ENCODE measurements at regions not wholly inside any gene's neighbourhood (a gene's known extent, or its start where the extent isn't known, plus 50 kb on each side); places are given as distances from the start of the nearest gene placed in this dataset.

- Mint-ChIP-seq H3K4me1 (peaks cover 42% of the 10 kb centered on the region), H3K36me3 (peaks cover 2% of the 10 kb centered on the region), H3K9me3 (peaks cover 3% of the 10 kb centered on the region), H3K4me3 (no peak overlapping the region), H3K27ac (no peak overlapping the region), H3K27me3 (ENCODE audit: low read depth) (no peaks in the 10 kb centered on the region)
- TF ChIP-seq CTCF (IDR thresholded peaks at IDR 0.05; ENCODE audit: unreplicated experiment) = no peak
- no peak for DNase-seq (ENCODE audit: low spot score in 2 of 2, unreplicated experiment in 2 of 2)
Observed at GRCh38 chr13:80211566-80211965, 129.4 kb downstream of the SPRY2 start.

DNA sequence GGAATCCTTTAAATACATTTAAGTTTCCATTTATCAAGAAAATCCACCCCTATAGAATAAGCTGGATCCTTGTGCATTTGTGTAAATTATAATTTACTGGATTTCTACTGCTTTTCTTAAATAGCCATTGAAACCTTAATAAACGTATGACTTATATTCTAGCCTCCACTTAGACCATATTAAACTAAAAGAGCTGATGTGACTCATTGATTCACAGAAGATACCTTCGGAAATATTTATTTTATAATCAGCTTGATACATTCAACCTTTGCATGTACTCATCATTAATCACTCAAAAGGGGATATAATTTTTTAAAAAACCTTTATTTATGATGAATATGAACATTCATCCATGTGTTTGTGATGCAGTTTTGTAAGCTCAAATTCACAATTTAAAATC is 136.3 kb downstream of the SPRY2 start:
- no peak for DNase-seq (ENCODE audit: low spot score in 2 of 2, unreplicated experiment in 2 of 2)
- Mint-ChIP-seq H3K36me3 (peaks cover 2% of the 10 kb centered on the region), H3K9me3 (peaks cover 10% of the 10 kb centered on the region), H3K27ac (no peak overlapping the region), H3K27me3 (ENCODE audit: low read depth) (no peaks in the 10 kb centered on the region), H3K4me3 (no peak overlapping the region), H3K4me1 (peaks cover 9% of the 10 kb centered on the region)
- TF ChIP-seq CTCF (IDR thresholded peaks at IDR 0.05; ENCODE audit: unreplicated experiment) = no peak

- H3K36me3 Mint-ChIP-seq = peaks cover 2% of the 10 kb centered on the region
- no peaks in the 10 kb centered on the region for H3K27me3 Mint-ChIP-seq (ENCODE audit: low read depth)
- peaks cover 20% of the 10 kb centered on the region for H3K4me1 Mint-ChIP-seq
- no peak for DNase-seq (ENCODE audit: low spot score in 2 of 2, unreplicated experiment in 2 of 2)
- no peak for TF ChIP-seq CTCF (IDR thresholded peaks at IDR 0.05; ENCODE audit: unreplicated experiment)
- no peak overlapping the region for H3K4me3 Mint-ChIP-seq
- peaks cover 10% of the 10 kb centered on the region for H3K9me3 Mint-ChIP-seq
- H3K27ac Mint-ChIP-seq = no peak overlapping the region
Observed at GRCh38 chr13:80203496-80203895, 137.4 kb downstream of the SPRY2 start.

DNA sequence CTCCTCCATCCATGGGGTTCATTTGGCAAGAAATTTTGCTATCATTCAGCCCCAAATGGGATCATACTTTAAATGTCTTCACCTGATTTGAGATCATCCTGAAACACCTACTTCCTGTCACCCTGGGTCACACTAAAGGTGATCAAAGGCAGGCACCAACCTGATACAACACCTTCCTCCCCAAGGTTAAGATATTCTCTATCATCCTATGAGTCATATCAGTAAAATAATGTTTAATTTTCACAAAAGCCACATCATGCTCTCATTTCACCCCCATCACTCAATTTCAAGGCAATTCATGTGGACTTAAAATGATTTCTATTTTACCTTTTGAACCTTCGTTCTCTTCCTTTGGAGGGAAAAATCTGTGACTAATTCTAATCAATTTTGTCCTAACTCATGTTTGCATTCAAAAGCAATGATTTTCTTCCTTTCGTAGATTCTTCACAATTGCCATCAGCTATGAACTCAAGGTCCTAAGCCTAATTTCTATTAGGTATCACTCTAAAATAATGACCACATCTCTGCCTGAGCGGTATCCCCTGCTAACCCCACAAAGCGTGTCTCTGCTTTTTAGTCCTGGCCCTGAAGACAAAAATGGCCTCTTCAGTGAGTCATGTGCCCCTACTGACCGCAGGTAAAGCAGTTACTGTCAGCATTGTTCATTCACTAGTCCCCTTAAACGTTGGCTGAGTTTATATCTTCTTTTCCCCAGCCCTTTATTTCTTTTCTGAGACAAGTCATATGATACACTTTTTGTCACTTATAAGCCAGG is 139.0 kb downstream of the SPRY2 start:
- Mint-ChIP-seq H3K36me3 (no peaks in the 10 kb centered on the region), H3K4me3 (no peak overlapping the region), H3K4me1 (peaks cover 26% of the 10 kb centered on the region), H3K27me3 (ENCODE audit: low read depth) (no peaks in the 10 kb centered on the region), H3K9me3 (peaks cover 7% of the 10 kb centered on the region), H3K27ac (no peak overlapping the region)
- TF ChIP-seq CTCF (IDR thresholded peaks at IDR 0.05; ENCODE audit: unreplicated experiment) = no peak
- no peak for DNase-seq (ENCODE audit: low spot score in 2 of 2, unreplicated experiment in 2 of 2)

DNA sequence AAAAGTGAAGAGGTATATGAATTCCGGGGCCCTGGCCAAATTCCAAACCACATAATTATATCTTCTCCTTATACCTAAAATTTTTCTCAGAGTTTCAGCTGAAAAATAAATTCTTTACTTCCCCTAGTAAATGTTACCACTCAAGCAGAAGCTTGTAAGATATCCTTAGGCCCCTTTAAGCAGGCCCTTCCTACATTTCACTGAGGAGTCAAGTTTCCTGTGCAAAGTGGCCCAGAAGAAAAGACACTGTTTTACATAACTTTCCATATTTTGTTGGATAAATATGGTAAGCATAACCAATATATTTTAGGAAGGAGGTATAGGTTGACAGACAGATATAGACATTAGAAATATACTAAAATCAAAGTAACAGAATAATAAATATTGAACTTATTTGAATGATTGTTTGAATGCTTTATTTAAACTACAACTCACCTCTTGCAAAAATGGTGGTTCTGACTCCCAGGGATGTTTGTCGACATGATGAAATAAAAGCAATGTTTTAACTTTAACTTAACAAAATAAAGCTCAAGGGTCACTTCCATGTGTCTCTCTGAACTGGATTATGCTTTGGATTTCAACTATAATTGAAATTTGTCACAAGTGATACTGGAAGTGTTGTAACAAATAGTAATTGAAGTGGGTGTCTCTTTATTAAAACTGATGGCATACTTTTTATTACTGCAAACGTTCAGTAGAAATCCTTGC is 141.2 kb downstream of the SPRY2 start:
- TF ChIP-seq CTCF (IDR thresholded peaks at IDR 0.05; ENCODE audit: unreplicated experiment) = no peak
- Mint-ChIP-seq H3K4me1 (peaks cover 39% of the 10 kb centered on the region), H3K36me3 (no peaks in the 10 kb centered on the region), H3K4me3 (no peak overlapping the region), H3K27me3 (ENCODE audit: low read depth) (no peaks in the 10 kb centered on the region), H3K9me3 (peaks cover 7% of the 10 kb centered on the region), H3K27ac (peak overlapping the region; percentile 59)
- DNase-seq (ENCODE audit: low spot score in 2 of 2, unreplicated experiment in 2 of 2) = no peak
